IMR-90 (cell line): ENCODE measurements at regions not wholly inside any gene's neighbourhood (a gene's known extent, or its start where the extent isn't known, plus 50 kb on each side); places are given as distances from the start of the nearest gene placed in this dataset.

Source experiments
- ATAC-seq: fragments of 200-7000 bp; cut with Tn5 transposase; 2 replicates; pipeline ENCODE4 v1.9.1; 2020; ENCODE audit warnings: low read depth, mild to moderate bottlenecking, moderate library complexity
- BruUV-seq: library from RNA; stranded (reverse); fragments of 400-500 nt; replicated peaks from 2 replicates; lab custom pipeline; 2021; lab: Mats Ljungman, UMichigan
- CTCF ChIA-PET: fragments of 300-600 bp; formaldehyde crosslinking; extraction: SDS; loops from one replicate; lab custom pipeline; 2021; ENCODE audit warnings: antibody characterized with exemption; lab: Yijun Ruan, JAX
- POLR2A ChIA-PET: fragments of 300-600 bp; sonication (Branson Sonifier 250); formaldehyde crosslinking; loops from one replicate; lab custom pipeline; 2022; ENCODE audit warnings: antibody characterized with exemption; ENCODE audit not compliant: unreplicated experiment; lab: Charles Lee
- DNase-seq: peaks from one replicate; pipeline ENCODE4 v3.0.0; 2013
- H2AFZ ChIP-seq: replicated peaks from 2 replicates; pipeline ENCODE3; 2013; ENCODE audit warnings: low read length, mild to moderate bottlenecking; ENCODE audit not compliant: poor library complexity
- H2AK5ac ChIP-seq: 2 replicates; pipeline ENCODE4 v1.6.1; 2013; ENCODE audit warnings: low read depth, low read length, inconsistent platforms
- H2AK9ac ChIP-seq: replicated peaks from 2 replicates; pipeline ENCODE3; 2013; ENCODE audit warnings: mild to moderate bottlenecking, low read depth, low read length, moderate library complexity; ENCODE audit not compliant: poor library complexity
- H2BK120ac ChIP-seq: 2 replicates; pipeline ENCODE4 v1.6.1; 2013; ENCODE audit warnings: low read depth, low read length, inconsistent platforms
- H2BK15ac ChIP-seq: 3 replicates; pipeline ENCODE4 v1.6.1; 2013; ENCODE audit warnings: low read depth, low read length, inconsistent platforms
- H2BK20ac ChIP-seq: 2 replicates; pipeline ENCODE4 v1.6.1; 2013; ENCODE audit warnings: low read depth, mild to moderate bottlenecking, inconsistent platforms, low read length, moderate library complexity
- H2BK5ac ChIP-seq: 2 replicates; pipeline ENCODE4 v1.6.1; 2013; ENCODE audit warnings: mild to moderate bottlenecking, low read depth, low read length, inconsistent platforms; ENCODE audit not compliant: poor library complexity, severe bottlenecking
- H3K14ac ChIP-seq: replicated peaks from 2 replicates; pipeline ENCODE4 v1.6.1; 2013; ENCODE audit warnings: low read depth, low read length, inconsistent platforms
- H3K18ac ChIP-seq: 2 replicates; pipeline ENCODE4 v1.6.1; 2013; ENCODE audit warnings: low read depth, low read length, control low read depth
- H3K23ac ChIP-seq: 2 replicates; pipeline ENCODE4 v1.6.1; 2013; ENCODE audit warnings: low read depth, low read length, inconsistent platforms
- H3K27ac ChIP-seq: 2 replicates; pipeline ENCODE4 v1.5.1; 2013; ENCODE audit warnings: mild to moderate bottlenecking, control low read depth, low read length; ENCODE audit not compliant: insufficient read depth
- H3K27me3 ChIP-seq: 2 replicates; pipeline ENCODE4 v1.6.1; 2013; ENCODE audit warnings: low read length; ENCODE audit not compliant: control insufficient read depth, insufficient read depth
- H3K36me3 ChIP-seq: 2 replicates; pipeline ENCODE4 v1.6.1; 2013; ENCODE audit warnings: low read length, mixed read lengths; ENCODE audit not compliant: control insufficient read depth, insufficient read depth
- H3K4ac ChIP-seq: 2 replicates; pipeline ENCODE4 v1.6.1; 2013; ENCODE audit warnings: low read depth, low read length, inconsistent platforms
- H3K4me1 ChIP-seq: 2 replicates; pipeline ENCODE4 v1.6.1; 2013; ENCODE audit warnings: low read length, mixed read lengths; ENCODE audit not compliant: control insufficient read depth, insufficient read depth
- H3K4me2 ChIP-seq: 2 replicates; pipeline ENCODE4 v1.6.1; 2013; ENCODE audit warnings: low read depth, mild to moderate bottlenecking, control low read depth, low read length, moderate library complexity
- H3K4me3 ChIP-seq: 2 replicates; pipeline ENCODE4 v1.5.1; 2013; ENCODE audit warnings: low read depth, mild to moderate bottlenecking, control low read depth, low read length, moderate library complexity; ENCODE audit not compliant: insufficient read depth
- H3K56ac ChIP-seq: 2 replicates; pipeline ENCODE4 v1.6.1; 2013; ENCODE audit warnings: low read length, inconsistent platforms; ENCODE audit not compliant: insufficient read depth; ENCODE audit errors: extremely low read depth
- H3K79me1 ChIP-seq, 2 experiments: 2 replicates each; pipeline ENCODE4 v1.6.1; 2013; ENCODE audit warnings: low read length in 2 of 2, inconsistent platforms in 1 of 2, low read depth in 1 of 2
- H3K9ac ChIP-seq: 2 replicates; pipeline ENCODE4 v1.6.1; 2013; ENCODE audit warnings: low read depth, low read length, control low read depth
- H3K9me1 ChIP-seq: 2 replicates; pipeline ENCODE4 v1.6.1; 2013; ENCODE audit warnings: low read length, inconsistent platforms; ENCODE audit not compliant: insufficient read depth
- H3K9me3 ChIP-seq: 2 replicates; pipeline ENCODE4 v1.6.1; 2013; ENCODE audit warnings: low read length; ENCODE audit not compliant: control insufficient read depth, insufficient read depth
- H4K20me1 ChIP-seq: 2 replicates; pipeline ENCODE4 v1.6.1; 2013; ENCODE audit warnings: low read length, inconsistent platforms; ENCODE audit not compliant: insufficient read depth
- H4K5ac ChIP-seq: 2 replicates; pipeline ENCODE4 v1.6.1; 2013; ENCODE audit warnings: mild to moderate bottlenecking, low read depth, low read length, control low read depth
- H4K8ac ChIP-seq, 2 experiments: 2 replicates each; pipeline ENCODE4 v1.6.1; 2013; ENCODE audit warnings: low read depth in 2 of 2, low read length in 2 of 2, control low read depth in 1 of 2, inconsistent platforms in 1 of 2
- H4K91ac ChIP-seq: 2 replicates; pipeline ENCODE4 v1.6.1; 2013; ENCODE audit warnings: low read depth, low read length, inconsistent platforms; ENCODE audit not compliant: insufficient read depth
- BHLHE40 ChIP-seq: fragments of 150-350 bp; IDR thresholded peaks from 2 replicates; pipeline ENCODE4 v1.6.1; 2016; ENCODE audit warnings: mild to moderate bottlenecking, low read depth, low read length
- CEBPB ChIP-seq: IDR thresholded peaks from 2 replicates; pipeline ENCODE4 v1.6.1; 2012; ENCODE audit warnings: low read depth, low read length, improper control_type of control experiment
- CHD1 ChIP-seq: IDR thresholded peaks from 2 replicates; pipeline ENCODE4 v1.6.1; 2012; ENCODE audit warnings: low read depth, low read length, improper control_type of control experiment
- CTCF ChIP-seq: conservative IDR thresholded peaks from 2 replicates; pipeline ENCODE4 v1.5.1; 2012; ENCODE audit warnings: mild to moderate bottlenecking, low read depth, low read length, improper control_type of control experiment
- ELK1 ChIP-seq: fragments of 150-350 bp; IDR thresholded peaks from 2 replicates; pipeline ENCODE4 v1.6.1; 2016; ENCODE audit warnings: low read depth, mild to moderate bottlenecking, low read length, moderate library complexity, borderline replicate concordance
- FOS ChIP-seq: fragments of 150-350 bp; IDR thresholded peaks from 2 replicates; pipeline ENCODE4 v1.6.1; 2016; ENCODE audit warnings: low read depth, low read length
- MAFK ChIP-seq: IDR thresholded peaks from 2 replicates; pipeline ENCODE4 v1.6.1; 2012; ENCODE audit warnings: low read depth, low read length, improper control_type of control experiment
- MAZ ChIP-seq: IDR thresholded peaks from 2 replicates; pipeline ENCODE4 v1.6.1; 2012; ENCODE audit warnings: low read depth, mild to moderate bottlenecking, low read length, improper control_type of control experiment, moderate library complexity, borderline replicate concordance
- MXI1 ChIP-seq: IDR thresholded peaks from 2 replicates; pipeline ENCODE4 v1.6.1; 2012; ENCODE audit warnings: low read depth, mild to moderate bottlenecking, low read length, moderate library complexity, borderline replicate concordance
- NFE2L2 ChIP-seq: fragments of 150-350 bp; IDR thresholded peaks from 2 replicates; pipeline ENCODE4 v1.6.1; 2016; ENCODE audit warnings: low read depth, mild to moderate bottlenecking, low read length
- POLR2A ChIP-seq: IDR thresholded peaks from 2 replicates; pipeline ENCODE4 v1.6.1; 2012; ENCODE audit warnings: mild to moderate bottlenecking, low read depth, low read length
- RAD21 ChIP-seq: IDR thresholded peaks from 2 replicates; pipeline ENCODE4 v1.6.1; 2012; ENCODE audit warnings: low read length, improper control_type of control experiment
- RCOR1 ChIP-seq: IDR thresholded peaks from 2 replicates; pipeline ENCODE4 v1.6.1; 2012; ENCODE audit warnings: mild to moderate bottlenecking, low read length, improper control_type of control experiment; ENCODE audit not compliant: insufficient replicate concordance
- RFX5 ChIP-seq: IDR thresholded peaks from 2 replicates; pipeline ENCODE4 v1.8.0; 2012; ENCODE audit warnings: low read depth, mild to moderate bottlenecking, low read length, moderate library complexity
- SMC3 ChIP-seq: fragments of 150-350 bp; IDR thresholded peaks from 2 replicates; pipeline ENCODE4 v1.6.1; 2016; ENCODE audit warnings: low read depth, mild to moderate bottlenecking, antibody characterized with exemption, low read length, moderate library complexity
- USF2 ChIP-seq: fragments of 150-350 bp; IDR thresholded peaks from 2 replicates; pipeline ENCODE4 v1.6.1; 2017; ENCODE audit warnings: mild to moderate bottlenecking, antibody characterized with exemption, low read length, low read depth
- WGBS, 2 experiments: methylation state at CpG; one replicate each; pipeline versions ENCODE4 v1.1.5 to v1.1.7; 2013; ENCODE audit warnings: missing lambda C conversion rate in 2 of 2; ENCODE audit not compliant: insufficient read length in 1 of 2; ENCODE audit errors: extremely low coverage in 2 of 2; 5-methylcytosine and 5-hydroxymethylcytosine counted together
- dilution Hi-C: fragments of 300-500 bp; cut with HindIII; formaldehyde crosslinking; loops from one replicate; pipeline ENCODE4 v1.14.3; 2018; ENCODE audit warnings: low sequenced_read_pairs; ENCODE audit not compliant: unreplicated experiment
- in situ Hi-C: fragments of 300-500 bp; cut with MboI; formaldehyde crosslinking; loops from 3 replicates; pipeline ENCODE4 v1.14.3; 2019; ENCODE audit warnings: low sequenced_read_pairs, inconsistent platforms, mixed read lengths
- intact Hi-C: fragments of 100-400 bp; cut with micrococcal nuclease; formaldehyde crosslinking; loops from 2 replicates; pipeline ENCODE4 v1.10.0; 2022

- H3K79me1 ChIP-seq: no peaks in the 10 kb centered on the region
- no peak overlapping the region for H4K8ac ChIP-seq
- in situ Hi-C loops: no loop called here
- no peaks in the 10 kb centered on the region for H3K4me1 ChIP-seq
- intact Hi-C loops: no loop called here
- BruUV-seq: no TSS peak
- no peak for ATAC-seq
- H3K4me2 ChIP-seq: no peak overlapping the region
- no peaks in the 10 kb centered on the region for H4K20me1 ChIP-seq
- H3K36me3 ChIP-seq: no peaks in the 10 kb centered on the region
- H3K27me3 ChIP-seq: no peaks in the 10 kb centered on the region
- WGBS, 2 experiments: no CpG with 5 or more reads among the region's 2 CpGs
- ChIA-PET POLR2A (no interaction called here), CTCF (no interaction called here)
- no peak overlapping the region for H4K5ac ChIP-seq
- no peak overlapping the region for H3K9ac ChIP-seq
- no peak overlapping the region for H2BK5ac ChIP-seq
- no peak overlapping the region for H2BK15ac ChIP-seq
- H2BK20ac ChIP-seq: no peak overlapping the region
- no peak overlapping the region for H2BK120ac ChIP-seq
- H3K14ac ChIP-seq: no peak overlapping the region
- no peak overlapping the region for H2AFZ ChIP-seq
- no peak overlapping the region for H2AK5ac ChIP-seq
- DNase-seq: no peak
- H3K9me1 ChIP-seq: no peaks in the 10 kb centered on the region
- no peak overlapping the region for H3K23ac ChIP-seq
- no peak overlapping the region for H3K18ac ChIP-seq
- H3K56ac ChIP-seq: no peak overlapping the region
- H3K9me3 ChIP-seq: peaks cover 3% of the 10 kb centered on the region; the same call in 1 of the 2 replicates
- H2AK9ac ChIP-seq: no peak overlapping the region
- no peak overlapping the region for H3K4me3 ChIP-seq
- H3K4ac ChIP-seq: no peak overlapping the region
- TF ChIP-seq MAZ (no peak), RCOR1 (no peak), MAFK (no peak), SMC3 (no peak), CEBPB (no peak), ELK1 (no peak), CTCF (no peak), CHD1 (no peak), BHLHE40 (no peak), FOS (no peak), USF2 (no peak), RFX5 (no peak), MXI1 (no peak), POLR2A (no peak), RAD21 (no peak), NFE2L2 (no peak)
- no peak overlapping the region for H3K27ac ChIP-seq
- H4K91ac ChIP-seq: no peak overlapping the region
- dilution Hi-C loops: no loop called here
Observed at GRCh38 chr9:103242486-103242885, 247.4 kb downstream of the CYLC2 start.
